ENCODE measurements at regions not wholly inside any gene's neighbourhood (a gene's known extent, or its start where the extent isn't known, plus 50 kb on each side); places are given as distances from the start of the nearest gene placed in this dataset.

DNA sequence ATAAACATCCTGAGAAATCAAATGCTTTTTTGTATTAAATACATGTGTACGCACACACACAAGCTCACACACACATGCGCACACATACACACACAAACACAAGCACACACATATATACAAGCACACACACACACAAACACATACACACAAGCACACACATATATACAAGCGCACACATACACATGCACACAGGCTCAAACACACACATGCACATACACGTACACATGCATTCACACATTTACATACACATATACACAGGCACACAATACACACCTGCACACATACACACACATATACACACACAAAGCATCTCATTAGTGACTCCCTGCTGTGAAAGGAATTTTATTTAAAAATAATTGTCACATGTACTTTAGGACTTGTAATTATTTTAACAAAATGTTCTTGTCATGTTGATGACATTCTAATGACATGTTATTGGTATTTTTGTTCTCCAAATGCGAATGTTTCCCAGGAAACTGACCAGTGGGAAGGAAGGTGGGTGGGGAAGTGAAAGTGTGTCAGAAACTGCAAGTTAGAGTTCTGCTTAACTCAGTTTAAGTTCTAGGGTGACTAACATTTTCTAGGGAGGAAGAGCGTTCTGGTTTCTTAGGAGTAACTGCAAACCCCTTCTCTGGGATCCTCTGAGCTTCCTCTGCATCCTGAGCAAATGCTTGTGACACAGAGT, 113.9 kb upstream of the ZNF217 start:
- TF ChIP-seq FOXP2 (optimal IDR thresholded peaks at IDR 0.05; ENCODE audit: control extremely low read depth, extremely low read length, insufficient read depth) = no peak
- no peak for TF ChIP-seq EZH2 (IDR thresholded peaks at IDR 0.05)
- no peak for TF ChIP-seq POLR2AphosphoS5 (IDR thresholded peaks at IDR 0.05; ENCODE audit: borderline replicate concordance, low read depth, low read length)
- H3K9ac ChIP-seq (ENCODE audit: insufficient read length) = no peak overlapping the region
- no peaks in the 10 kb centered on the region for H3K9me3 ChIP-seq (ENCODE audit: low read depth, low read length)
- no peak overlapping the region for H3K27ac ChIP-seq
- H3K36me3 ChIP-seq (ENCODE audit: insufficient read depth, low read length) = no peaks in the 10 kb centered on the region
- H3K4me3 ChIP-seq = no peak overlapping the region
- DNase-seq (ENCODE audit: low read depth, low spot score) = no peak

DNA sequence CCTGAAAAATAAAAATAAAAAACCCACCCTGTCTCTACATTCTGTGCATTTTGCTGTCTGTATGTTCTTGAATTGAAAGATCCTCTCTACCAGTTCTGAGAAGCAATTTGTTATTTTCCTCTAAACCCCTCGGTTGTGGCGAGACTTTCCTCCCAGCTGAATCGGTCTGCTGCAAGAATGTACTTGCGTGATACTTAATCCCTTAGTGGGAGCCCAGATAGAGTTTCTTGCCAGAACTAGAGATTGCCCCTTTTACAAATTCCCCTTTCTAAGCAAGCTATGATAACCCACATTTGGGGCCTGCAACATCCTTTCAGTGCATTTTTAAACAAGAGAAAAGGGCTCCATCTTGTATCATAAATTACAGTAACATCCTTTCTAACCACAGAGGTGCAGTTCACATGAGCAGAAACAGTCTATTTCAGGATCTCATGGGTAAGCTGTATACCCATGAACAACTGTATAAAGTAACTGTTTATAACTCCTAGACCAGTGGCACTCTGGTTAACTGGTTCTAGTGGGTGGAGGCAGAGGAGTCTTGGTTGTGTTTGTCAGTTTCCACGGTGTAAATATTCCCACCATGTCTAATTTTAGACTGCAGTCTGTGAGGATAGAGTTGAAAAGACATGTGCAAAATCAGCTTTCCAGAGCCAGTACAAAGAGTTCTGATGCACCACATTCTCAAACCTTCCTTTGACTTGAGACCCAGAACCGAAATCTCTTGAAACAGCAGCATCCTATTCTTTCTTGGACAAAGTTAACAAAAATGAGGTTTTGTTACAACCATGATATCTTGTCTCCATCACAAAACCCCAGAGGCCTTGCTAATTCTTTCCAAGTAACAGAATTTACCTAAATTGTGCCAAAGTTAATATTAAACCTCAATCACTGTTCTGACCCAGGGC, 113.1 kb upstream of the ZNF217 start:
- no peaks in the 10 kb centered on the region for H3K9me3 ChIP-seq (ENCODE audit: low read depth, low read length)
- H3K27ac ChIP-seq = peak overlapping the region; percentile 26; the same call in 1 of the 2 replicates
- no peak for DNase-seq (ENCODE audit: low read depth, low spot score)
- H3K36me3 ChIP-seq (ENCODE audit: insufficient read depth, low read length) = no peaks in the 10 kb centered on the region
- no peak overlapping the region for H3K4me3 ChIP-seq
- TF ChIP-seq FOXP2 (optimal IDR thresholded peaks at IDR 0.05; ENCODE audit: control extremely low read depth, extremely low read length, insufficient read depth) = no peak
- TF ChIP-seq POLR2AphosphoS5 (IDR thresholded peaks at IDR 0.05; ENCODE audit: borderline replicate concordance, low read depth, low read length) = no peak
- TF ChIP-seq EZH2 (IDR thresholded peaks at IDR 0.05) = no peak
- H3K9ac ChIP-seq (ENCODE audit: insufficient read length) = no peak overlapping the region

DNA sequence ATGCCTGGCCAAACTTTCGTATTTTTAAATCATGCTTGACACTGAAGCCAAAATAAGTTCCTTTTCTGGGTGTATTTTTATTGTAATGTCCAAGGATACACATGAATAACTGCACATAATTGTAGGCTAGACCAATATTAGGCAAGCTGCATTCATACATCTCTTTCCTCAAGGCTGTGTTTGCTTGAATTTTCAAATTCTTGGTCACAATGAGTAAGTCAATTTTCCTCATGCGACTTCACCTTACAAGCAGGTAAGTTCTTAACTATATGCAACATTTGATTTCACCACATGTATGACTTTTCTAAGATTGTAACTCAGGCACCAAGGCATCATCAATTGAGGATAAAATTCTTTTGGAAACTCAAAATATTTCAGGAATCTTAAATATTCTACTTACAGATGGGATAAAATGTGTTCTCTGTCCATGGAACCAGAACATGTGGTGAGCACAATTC, 112.4 kb upstream of the ZNF217 start:
- H3K9ac ChIP-seq (ENCODE audit: insufficient read length) = no peak overlapping the region

DNA sequence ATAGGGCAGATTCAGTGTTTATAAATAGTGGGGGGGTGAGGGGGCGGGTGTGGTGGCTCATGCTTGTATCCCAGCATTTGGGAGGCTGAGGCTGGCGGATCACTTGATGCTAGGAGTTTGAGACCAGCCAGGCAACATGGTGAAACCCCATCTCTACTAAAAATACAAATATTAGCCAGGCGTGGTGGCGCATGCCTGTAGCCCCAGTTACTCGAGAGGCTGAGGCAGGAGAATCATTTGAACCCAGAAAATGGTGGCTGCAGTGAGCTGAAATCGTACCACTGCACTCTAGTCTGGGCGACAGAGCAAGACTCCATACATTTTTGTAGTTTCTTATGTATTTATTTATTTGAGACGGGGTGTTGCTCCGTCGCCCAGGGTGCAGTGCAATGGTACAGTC, 109.0 kb upstream of the ZNF217 start:
- no peak for TF ChIP-seq POLR2AphosphoS5 (IDR thresholded peaks at IDR 0.05; ENCODE audit: borderline replicate concordance, low read depth, low read length)
- no peak for TF ChIP-seq FOXP2 (optimal IDR thresholded peaks at IDR 0.05; ENCODE audit: control extremely low read depth, extremely low read length, insufficient read depth)
- no peak for TF ChIP-seq EZH2 (IDR thresholded peaks at IDR 0.05)
- no peaks in the 10 kb centered on the region for H3K36me3 ChIP-seq (ENCODE audit: insufficient read depth, low read length)
- H3K9me3 ChIP-seq (ENCODE audit: low read depth, low read length) = no peaks in the 10 kb centered on the region
- no peak for DNase-seq (ENCODE audit: low read depth, low spot score)
- H3K27ac ChIP-seq = no peak overlapping the region
- H3K4me3 ChIP-seq = no peak overlapping the region
- no peak overlapping the region for H3K9ac ChIP-seq (ENCODE audit: insufficient read length)

More for the DNA sequence above, 112.4 kb upstream of the ZNF217 start:
- no peak for TF ChIP-seq POLR2AphosphoS5 (IDR thresholded peaks at IDR 0.05; ENCODE audit: borderline replicate concordance, low read depth, low read length)
- no peak for TF ChIP-seq FOXP2 (optimal IDR thresholded peaks at IDR 0.05; ENCODE audit: control extremely low read depth, extremely low read length, insufficient read depth)
- no peak for TF ChIP-seq EZH2 (IDR thresholded peaks at IDR 0.05)
- Histone ChIP-seq H3K9me3 (ENCODE audit: low read depth, low read length) (no peaks in the 10 kb centered on the region), H3K4me3 (no peak overlapping the region), H3K27ac (peak overlapping the region; percentile 26; the same call in 1 of the 2 replicates), H3K36me3 (ENCODE audit: insufficient read depth, low read length) (no peaks in the 10 kb centered on the region)
- no peak for DNase-seq (ENCODE audit: low read depth, low spot score)

DNA sequence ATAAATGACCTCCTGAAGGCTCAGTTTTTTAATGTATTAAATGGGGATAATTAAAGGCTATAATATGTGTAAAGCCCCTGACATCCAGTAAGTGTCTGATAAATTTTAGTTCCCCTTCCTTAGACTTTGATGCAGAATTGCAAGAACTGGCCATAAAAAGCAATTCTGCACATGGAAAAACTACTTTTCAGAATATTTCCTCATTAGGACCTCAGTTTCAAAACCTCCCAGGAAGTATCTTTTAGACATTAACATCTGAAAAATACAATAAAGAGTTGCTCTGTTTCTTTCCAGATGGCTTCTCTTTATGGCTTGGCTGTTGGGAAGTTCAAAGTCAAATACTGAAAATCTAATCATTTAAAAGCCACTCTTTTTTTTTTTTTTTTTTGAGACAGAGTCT, 106.3 kb upstream of the ZNF217 start:
- H3K27ac ChIP-seq = no peak overlapping the region

DNA sequence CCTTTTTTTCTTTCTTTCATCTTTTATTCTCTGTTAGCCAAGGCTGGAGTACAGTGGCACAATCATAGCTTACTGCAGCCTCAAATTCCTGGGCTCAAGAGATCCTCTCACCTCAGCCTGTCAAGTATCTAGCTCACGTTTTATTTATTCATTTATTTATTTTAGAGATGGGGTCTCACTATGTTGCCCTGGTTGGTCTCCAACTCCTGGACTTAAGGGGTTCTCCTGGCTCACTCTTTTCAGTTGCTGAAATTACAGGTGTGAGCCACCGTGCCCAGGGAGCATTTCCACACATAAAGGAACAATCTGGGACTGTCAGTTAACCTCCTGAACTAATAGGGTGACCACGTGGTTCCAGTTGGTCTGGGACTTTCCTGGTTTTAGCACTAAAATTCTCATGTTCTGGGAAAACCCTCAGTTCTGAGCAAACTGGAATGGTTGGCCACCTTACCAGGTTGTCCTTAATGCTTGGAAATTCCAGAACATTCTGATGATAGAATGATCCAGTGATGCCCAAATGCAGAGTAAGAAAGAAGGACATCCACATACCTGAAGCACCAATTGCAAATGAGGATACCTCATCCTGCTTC, 105.5 kb upstream of the ZNF217 start:
- Histone ChIP-seq H3K9me3 (ENCODE audit: low read depth, low read length) (no peaks in the 10 kb centered on the region), H3K27ac (no peak overlapping the region), H3K9ac (ENCODE audit: insufficient read length) (no peak overlapping the region), H3K36me3 (ENCODE audit: insufficient read depth, low read length) (no peaks in the 10 kb centered on the region), H3K4me3 (no peak overlapping the region)
- TF ChIP-seq EZH2 (IDR thresholded peaks at IDR 0.05) (no peak), FOXP2 (optimal IDR thresholded peaks at IDR 0.05; ENCODE audit: control extremely low read depth, extremely low read length, insufficient read depth) (no peak), POLR2AphosphoS5 (IDR thresholded peaks at IDR 0.05; ENCODE audit: borderline replicate concordance, low read depth, low read length) (no peak)
- no peak for DNase-seq (ENCODE audit: low read depth, low spot score)

More for the DNA sequence above, 106.3 kb upstream of the ZNF217 start:
- no peak overlapping the region for H3K9ac ChIP-seq (ENCODE audit: insufficient read length)
- no peak overlapping the region for H3K4me3 ChIP-seq
- H3K36me3 ChIP-seq (ENCODE audit: insufficient read depth, low read length) = no peaks in the 10 kb centered on the region
- TF ChIP-seq POLR2AphosphoS5 (IDR thresholded peaks at IDR 0.05; ENCODE audit: borderline replicate concordance, low read depth, low read length) (no peak), FOXP2 (optimal IDR thresholded peaks at IDR 0.05; ENCODE audit: control extremely low read depth, extremely low read length, insufficient read depth) (no peak), EZH2 (IDR thresholded peaks at IDR 0.05) (no peak)
- no peaks in the 10 kb centered on the region for H3K9me3 ChIP-seq (ENCODE audit: low read depth, low read length)
- DNase-seq (ENCODE audit: low read depth, low spot score) = no peak

DNA sequence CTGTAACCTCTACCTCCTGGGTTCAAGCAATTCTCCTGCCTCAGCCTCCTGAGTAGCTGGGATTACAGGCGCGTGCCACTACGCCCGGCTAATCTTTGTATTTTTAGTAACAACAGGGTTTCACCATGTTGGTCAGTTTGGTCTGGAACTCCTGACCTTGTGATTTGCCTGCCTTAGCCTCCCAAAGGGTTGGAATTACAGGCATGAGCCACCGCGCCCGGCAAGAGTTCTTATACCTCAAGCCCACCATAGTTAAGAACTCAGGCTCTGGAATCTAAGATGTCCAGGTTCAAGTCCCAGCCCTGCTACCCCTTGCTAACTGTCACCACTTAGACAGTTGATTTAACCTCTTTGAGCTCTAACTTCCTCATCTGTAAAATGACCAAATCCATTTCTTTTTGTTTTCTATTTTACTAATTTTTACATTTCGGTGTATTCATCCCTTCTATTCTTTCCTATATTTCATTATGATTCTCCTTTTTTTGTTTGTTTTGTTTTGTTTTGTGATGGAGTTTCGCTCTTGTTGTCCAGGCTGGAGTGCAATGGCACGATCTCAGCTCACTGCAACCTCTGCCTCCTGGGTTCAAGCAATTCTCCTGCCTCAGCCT, 104.8 kb upstream of the ZNF217 start:
- DNase-seq (ENCODE audit: low read depth, low spot score) = no peak
- no peak overlapping the region for H3K27ac ChIP-seq
- no peaks in the 10 kb centered on the region for H3K9me3 ChIP-seq (ENCODE audit: low read depth, low read length)
- H3K9ac ChIP-seq (ENCODE audit: insufficient read length) = no peak overlapping the region
- H3K4me3 ChIP-seq = no peak overlapping the region
- no peaks in the 10 kb centered on the region for H3K36me3 ChIP-seq (ENCODE audit: insufficient read depth, low read length)
- TF ChIP-seq POLR2AphosphoS5 (IDR thresholded peaks at IDR 0.05; ENCODE audit: borderline replicate concordance, low read depth, low read length) (no peak), FOXP2 (optimal IDR thresholded peaks at IDR 0.05; ENCODE audit: control extremely low read depth, extremely low read length, insufficient read depth) (no peak), EZH2 (IDR thresholded peaks at IDR 0.05) (no peak)

All from SK-N-MC (cell line).